ENCODE measurements at regions not wholly inside any gene's neighbourhood (a gene's known extent, or its start where the extent isn't known, plus 50 kb on each side); places are given as distances from the start of the nearest gene placed in this dataset.

DNA sequence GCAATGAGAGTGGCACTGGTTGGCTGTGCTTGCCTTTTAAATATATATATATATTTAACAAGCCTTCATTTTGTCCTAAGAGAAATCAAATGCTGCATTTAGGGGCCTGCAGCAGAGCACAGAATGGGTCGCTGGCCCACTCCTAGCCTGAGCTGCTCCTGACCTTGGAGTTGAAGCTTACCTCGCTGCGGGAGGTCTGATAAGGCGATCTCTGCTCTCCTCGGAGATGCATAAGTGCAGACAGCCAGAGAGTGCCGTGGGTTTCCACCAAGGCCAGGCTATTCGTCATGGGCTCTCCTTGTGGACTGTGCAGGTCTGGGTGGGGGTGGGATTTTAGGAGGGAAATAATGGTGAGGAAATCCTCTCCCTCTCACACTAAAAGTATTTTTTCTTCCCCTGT lies 99.5 kb upstream of the IKZF1 start:
- H3K9me3 Mint-ChIP-seq: peaks cover 2% of the 10 kb centered on the region
- CTCF ChIA-PET: interaction anchor here (0.9 to 6.9 kb wide), 32 partner anchors 7 to 265 kb away, joined by 3 to 162 read pairs (median 5); no protein-coding TSS in a partner anchor
- peak overlapping the region; percentile 92 for H3K27ac Mint-ChIP-seq
- H3K4me3 Mint-ChIP-seq: no peak overlapping the region
- H3K4me1 Mint-ChIP-seq: peaks cover 71% of the 10 kb centered on the region
- DNase-seq: no peak
- no peaks in the 10 kb centered on the region for H3K27me3 Mint-ChIP-seq
- H3K36me3 Mint-ChIP-seq: peaks cover 17% of the 10 kb centered on the region

DNA sequence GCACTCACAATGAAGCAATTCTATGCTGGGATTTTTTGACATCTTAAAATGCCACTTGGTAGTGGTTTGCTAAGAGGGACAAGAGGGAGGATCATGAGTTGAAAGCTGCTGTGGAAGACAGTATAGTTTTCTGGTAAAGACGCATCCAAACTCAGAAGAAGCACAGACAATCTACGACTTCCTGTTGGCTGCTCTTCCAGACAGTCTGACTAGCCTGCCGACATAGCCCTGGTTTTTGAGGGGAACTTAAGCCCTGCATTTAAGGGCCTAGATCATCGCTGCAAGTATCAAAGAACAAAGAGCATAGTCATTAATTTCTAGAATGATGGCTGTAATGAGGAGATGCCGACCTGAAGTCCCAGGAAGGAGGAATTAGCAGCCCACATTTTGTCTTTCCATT lies 99.9 kb upstream of the IKZF1 start:
- peak; percentile 41 for DNase-seq
- Mint-ChIP-seq H3K4me3 (no peak overlapping the region), H3K4me1 (peaks cover 71% of the 10 kb centered on the region), H3K27ac (peak overlapping the region; percentile 43), H3K36me3 (peaks cover 17% of the 10 kb centered on the region), H3K9me3 (peaks cover 2% of the 10 kb centered on the region), H3K27me3 (no peaks in the 10 kb centered on the region)
- CTCF ChIA-PET: interaction anchor here (0.9 to 6.9 kb wide), 18 partner anchors 35 to 265 kb away, joined by 3 to 162 read pairs (median 10); no protein-coding TSS in a partner anchor

DNA sequence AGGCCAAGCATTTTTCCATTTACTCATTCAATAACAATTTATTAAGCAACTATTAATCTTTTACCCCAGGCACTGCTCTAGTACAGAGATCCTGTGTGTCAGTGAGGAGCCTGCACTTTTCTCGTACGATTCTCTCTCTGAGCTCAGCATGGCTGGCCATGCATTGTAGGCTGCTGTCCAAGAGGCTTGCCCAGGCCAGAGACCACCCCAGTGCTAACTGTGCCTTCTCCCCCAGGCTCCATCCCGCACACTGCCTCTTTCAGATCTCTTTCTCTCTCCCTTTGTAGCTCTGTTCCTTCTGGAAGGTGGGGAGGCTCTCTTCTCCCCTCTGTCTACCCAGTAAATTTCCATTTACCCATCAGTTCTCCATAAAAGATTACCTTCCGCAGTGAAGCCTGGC lies 101.0 kb upstream of the IKZF1 start:
- CTCF ChIA-PET: interaction anchor here (0.7 to 6.9 kb wide), 9 partner anchors 20 to 215 kb away, joined by 3 to 162 read pairs (median 3); no protein-coding TSS in a partner anchor
- Mint-ChIP-seq H3K9me3 (peaks cover 2% of the 10 kb centered on the region), H3K4me3 (no peak overlapping the region), H3K27me3 (peaks cover 5% of the 10 kb centered on the region), H3K36me3 (peaks cover 14% of the 10 kb centered on the region), H3K27ac (no peak overlapping the region), H3K4me1 (peaks cover 62% of the 10 kb centered on the region)
- no peak for DNase-seq

DNA sequence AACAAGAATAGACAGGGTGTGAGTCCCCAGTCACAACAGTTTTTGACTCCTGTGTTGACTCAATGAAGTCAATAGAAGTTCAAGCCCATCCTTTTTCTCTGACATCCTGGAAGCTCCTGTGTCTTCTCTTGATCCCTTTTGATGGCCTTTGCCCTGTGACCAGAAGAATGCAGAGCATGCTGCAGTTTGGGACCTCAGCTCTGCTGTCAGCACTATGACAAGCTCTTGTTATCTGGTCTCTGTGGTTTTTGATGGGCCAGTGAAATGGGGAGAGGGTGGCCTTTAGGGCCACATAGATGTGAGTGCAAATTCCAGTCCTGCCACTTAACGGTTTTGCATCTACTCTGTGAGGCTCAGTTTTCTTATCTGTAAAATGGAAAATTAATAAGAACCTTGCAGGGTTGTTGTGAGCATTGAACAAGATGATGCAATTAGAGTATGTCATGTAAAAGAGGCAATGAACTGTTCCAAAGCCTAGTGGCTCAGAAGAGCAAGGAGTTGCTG lies 102.4 kb upstream of the IKZF1 start:
- DNase-seq: no peak
- no peak overlapping the region for H3K4me3 Mint-ChIP-seq
- H3K27ac Mint-ChIP-seq: no peak overlapping the region
- H3K4me1 Mint-ChIP-seq: peaks cover 48% of the 10 kb centered on the region
- CTCF ChIA-PET: interaction anchor here (0.6 to 6.9 kb wide), 7 partner anchors 10 to 216 kb away, joined by 3 to 162 read pairs (median 6); partner anchors contain the start of gene ZPBP
- peaks cover 6% of the 10 kb centered on the region for H3K36me3 Mint-ChIP-seq
- H3K27me3 Mint-ChIP-seq: peaks cover 11% of the 10 kb centered on the region
- H3K9me3 Mint-ChIP-seq: no peaks in the 10 kb centered on the region

GRCh38 chr7:50199824-50200223 lies 104.7 kb upstream of the IKZF1 start:
- CTCF ChIA-PET: interaction anchor here (1.1 kb wide), 1 partner anchor 178 kb away, joined by 3 read pairs; no protein-coding TSS in a partner anchor
- H3K27ac Mint-ChIP-seq: no peak overlapping the region
- DNase-seq: no peak
- H3K9me3 Mint-ChIP-seq: no peaks in the 10 kb centered on the region
- peaks cover 25% of the 10 kb centered on the region for H3K4me1 Mint-ChIP-seq
- H3K4me3 Mint-ChIP-seq: no peak overlapping the region
- H3K27me3 Mint-ChIP-seq: peaks cover 31% of the 10 kb centered on the region
- H3K36me3 Mint-ChIP-seq: peaks cover 2% of the 10 kb centered on the region

GRCh38 chr7:50197549-50197948 lies 104.5 kb upstream of the ZPBP start:
- peaks cover 8% of the 10 kb centered on the region for H3K4me1 Mint-ChIP-seq
- peaks cover 2% of the 10 kb centered on the region for H3K36me3 Mint-ChIP-seq
- CTCF ChIA-PET: interaction anchor here (0.7 kb wide), 1 partner anchor 8 kb away, joined by 3 read pairs; no protein-coding TSS in a partner anchor
- no peak overlapping the region for H3K4me3 Mint-ChIP-seq
- DNase-seq: no peak
- no peaks in the 10 kb centered on the region for H3K9me3 Mint-ChIP-seq
- peaks cover 49% of the 10 kb centered on the region for H3K27me3 Mint-ChIP-seq
- no peak overlapping the region for H3K27ac Mint-ChIP-seq

- H3K9me3 Mint-ChIP-seq: no peaks in the 10 kb centered on the region
- H3K36me3 Mint-ChIP-seq: peaks cover 2% of the 10 kb centered on the region
- DNase-seq: no peak
- peaks cover 8% of the 10 kb centered on the region for H3K4me1 Mint-ChIP-seq
- H3K4me3 Mint-ChIP-seq: no peak overlapping the region
- CTCF ChIA-PET: interaction anchor here (0.6 kb wide), 1 partner anchor 945 kb away, joined by 3 read pairs; no protein-coding TSS in a partner anchor
- H3K27me3 Mint-ChIP-seq: peaks cover 55% of the 10 kb centered on the region
- H3K27ac Mint-ChIP-seq: no peak overlapping the region
Measured at GRCh38 chr7:50196719-50197118, 103.7 kb upstream of the ZPBP start.

GRCh38 chr7:50190776-50191175 lies 97.7 kb upstream of the ZPBP start:
- Mint-ChIP-seq H3K27ac (no peak overlapping the region), H3K9me3 (peaks cover 13% of the 10 kb centered on the region), H3K4me1 (no peaks in the 10 kb centered on the region), H3K27me3 (peaks cover 39% of the 10 kb centered on the region), H3K36me3 (peaks cover 3% of the 10 kb centered on the region), H3K4me3 (no peak overlapping the region)
- no peak for DNase-seq
- CTCF ChIA-PET: interaction anchor here (0.6 kb wide), 1 partner anchor 115 kb away, joined by 3 read pairs; no protein-coding TSS in a partner anchor

- peaks cover 3% of the 10 kb centered on the region for H3K36me3 Mint-ChIP-seq
- no peak for DNase-seq
- H3K27ac Mint-ChIP-seq: no peak overlapping the region
- peaks cover 33% of the 10 kb centered on the region for H3K27me3 Mint-ChIP-seq
- no peak overlapping the region for H3K4me3 Mint-ChIP-seq
- peaks cover 13% of the 10 kb centered on the region for H3K9me3 Mint-ChIP-seq
- CTCF ChIA-PET: no interaction called here
- peaks cover 4% of the 10 kb centered on the region for H3K4me1 Mint-ChIP-seq
Measured at GRCh38 chr7:50189371-50189770, 96.3 kb upstream of the ZPBP start.

DNA sequence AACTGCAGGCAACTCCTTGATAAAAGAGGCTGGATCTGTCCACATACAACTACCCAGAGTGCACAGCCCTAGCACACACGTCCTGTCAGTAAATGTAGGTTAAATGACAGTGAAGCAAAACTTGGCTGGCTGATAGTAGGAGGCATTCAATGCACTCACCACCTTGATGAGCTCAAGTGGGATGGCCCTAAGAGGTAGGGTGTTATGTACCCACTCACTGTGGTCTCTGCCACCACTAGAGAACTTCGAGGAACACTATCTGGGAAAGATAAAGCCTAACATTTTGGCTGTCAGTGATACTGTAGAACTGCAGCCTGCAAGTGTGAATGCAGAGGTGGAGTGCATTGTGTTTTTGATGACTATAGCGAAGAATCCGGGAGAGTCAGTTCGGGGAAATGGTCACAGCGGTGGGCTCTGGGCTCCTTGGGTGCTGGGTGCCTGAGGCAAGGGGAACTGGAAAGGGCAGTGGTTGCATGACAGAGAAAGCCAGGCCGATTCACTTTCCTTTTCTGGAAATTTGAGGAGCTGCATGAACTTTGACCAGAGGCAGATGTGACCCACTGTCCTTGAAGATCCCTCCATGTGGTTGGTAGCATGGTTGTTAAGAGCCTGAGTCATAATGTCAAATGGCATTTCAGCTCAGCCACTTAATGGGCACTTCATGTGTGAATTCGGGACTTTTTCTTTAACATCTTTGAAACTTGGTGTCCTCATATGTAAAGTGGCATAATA lies 93.1 kb upstream of the ZPBP start:
- peaks cover 3% of the 10 kb centered on the region for H3K36me3 Mint-ChIP-seq
- H3K27me3 Mint-ChIP-seq: peaks cover 16% of the 10 kb centered on the region
- peaks cover 13% of the 10 kb centered on the region for H3K9me3 Mint-ChIP-seq
- CTCF ChIA-PET: interaction anchor here (1.1 kb wide), 1 partner anchor 43 kb away, joined by 4 read pairs; no protein-coding TSS in a partner anchor
- DNase-seq: no peak
- H3K4me3 Mint-ChIP-seq: no peak overlapping the region
- H3K4me1 Mint-ChIP-seq: peaks cover 4% of the 10 kb centered on the region
- no peak overlapping the region for H3K27ac Mint-ChIP-seq

DNA sequence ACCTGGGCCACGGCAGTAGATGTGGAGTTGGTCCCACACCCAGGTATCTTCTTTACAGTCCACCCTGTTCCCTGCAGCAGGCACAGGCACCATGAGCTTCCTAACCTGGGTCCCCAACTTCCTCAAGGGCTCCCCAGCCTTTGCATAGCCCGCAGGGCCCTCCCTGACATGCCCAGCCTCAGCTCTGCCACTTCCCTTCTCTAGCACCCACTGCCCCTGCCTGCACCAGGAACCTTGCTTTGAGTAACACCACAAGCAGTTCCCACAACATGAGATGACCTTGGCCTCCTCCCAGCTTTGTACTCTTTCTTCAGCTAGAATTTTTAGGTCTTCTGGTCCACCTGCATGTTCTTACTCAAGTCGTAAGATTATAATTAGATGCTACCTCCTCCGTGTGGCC lies 92.2 kb upstream of the ZPBP start:
- Mint-ChIP-seq H3K4me3 (no peak overlapping the region), H3K36me3 (peaks cover 3% of the 10 kb centered on the region), H3K27me3 (peaks cover 13% of the 10 kb centered on the region), H3K4me1 (peaks cover 5% of the 10 kb centered on the region), H3K27ac (no peak overlapping the region), H3K9me3 (peaks cover 8% of the 10 kb centered on the region)
- CTCF ChIA-PET: no interaction called here
- DNase-seq: no peak

DNA sequence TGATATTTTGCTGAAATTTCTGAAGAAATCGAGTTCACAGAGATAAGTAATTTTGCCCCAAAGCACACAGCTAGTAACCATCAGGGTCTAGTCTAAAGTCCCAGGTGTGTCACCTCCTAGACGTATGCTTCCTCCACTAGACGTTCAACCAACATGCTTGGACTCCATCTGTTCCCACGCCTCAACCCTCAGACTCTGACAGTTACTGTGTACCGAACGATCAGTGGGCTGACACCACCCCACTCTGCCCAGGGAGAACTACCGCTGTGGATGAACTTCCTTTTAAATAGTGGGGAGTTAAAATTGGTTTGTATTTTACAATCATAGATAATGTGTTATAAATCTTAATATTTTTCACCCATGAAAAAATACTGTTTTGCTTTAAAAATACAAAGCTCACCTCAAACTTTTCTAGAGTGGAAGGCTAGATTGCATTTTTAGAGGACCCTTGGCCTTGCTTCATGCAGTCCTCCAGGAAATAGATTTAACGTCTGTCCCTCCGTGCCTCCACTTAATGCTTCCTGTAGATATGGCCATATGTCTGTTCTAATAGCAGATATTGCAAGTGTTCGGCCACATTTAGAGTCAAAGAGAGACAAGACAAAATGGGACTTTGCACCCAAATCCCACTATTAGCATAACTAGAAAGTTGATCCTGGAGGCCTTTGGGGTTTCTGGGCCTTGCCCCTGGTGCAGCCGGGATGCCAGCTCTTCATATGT lies 91.4 kb upstream of the ZPBP start:
- no peaks in the 10 kb centered on the region for H3K36me3 Mint-ChIP-seq
- H3K4me3 Mint-ChIP-seq: no peak overlapping the region
- CTCF ChIA-PET: no interaction called here
- H3K9me3 Mint-ChIP-seq: peaks cover 3% of the 10 kb centered on the region
- peaks cover 5% of the 10 kb centered on the region for H3K4me1 Mint-ChIP-seq
- peaks cover 17% of the 10 kb centered on the region for H3K27me3 Mint-ChIP-seq
- no peak overlapping the region for H3K27ac Mint-ChIP-seq
- DNase-seq: no peak

- Mint-ChIP-seq H3K4me3 (no peak overlapping the region), H3K27me3 (peaks cover 28% of the 10 kb centered on the region), H3K4me1 (peaks cover 5% of the 10 kb centered on the region), H3K27ac (no peak overlapping the region), H3K9me3 (no peaks in the 10 kb centered on the region), H3K36me3 (no peaks in the 10 kb centered on the region)
- CTCF ChIA-PET: interaction anchor here (1.0 to 1.2 kb wide), 2 partner anchors 21 to 23 kb away, joined by 3 to 4 read pairs; no protein-coding TSS in a partner anchor
- no peak for DNase-seq
Measured at GRCh38 chr7:50182759-50183158, 89.7 kb upstream of the ZPBP start.

GRCh38 chr7:50181081-50181480 lies 88.0 kb upstream of the ZPBP start:
- no peaks in the 10 kb centered on the region for H3K36me3 Mint-ChIP-seq
- H3K4me3 Mint-ChIP-seq: no peak overlapping the region
- H3K9me3 Mint-ChIP-seq: no peaks in the 10 kb centered on the region
- peaks cover 5% of the 10 kb centered on the region for H3K4me1 Mint-ChIP-seq
- DNase-seq: no peak
- no peak overlapping the region for H3K27ac Mint-ChIP-seq
- peaks cover 28% of the 10 kb centered on the region for H3K27me3 Mint-ChIP-seq
- CTCF ChIA-PET: no interaction called here

Data from activated naive CD4-positive, alpha-beta T cell treated with anti-CD3 and anti-CD28 coated beads, Interleukin-2, amount 10 ng/mL, durations not matched to agents 7 days and 5 days (primary cell).